ENCODE measurements at regions not wholly inside any gene's neighbourhood (a gene's known extent, or its start where the extent isn't known, plus 50 kb on each side); places are given as distances from the start of the nearest gene placed in this dataset.

DNA sequence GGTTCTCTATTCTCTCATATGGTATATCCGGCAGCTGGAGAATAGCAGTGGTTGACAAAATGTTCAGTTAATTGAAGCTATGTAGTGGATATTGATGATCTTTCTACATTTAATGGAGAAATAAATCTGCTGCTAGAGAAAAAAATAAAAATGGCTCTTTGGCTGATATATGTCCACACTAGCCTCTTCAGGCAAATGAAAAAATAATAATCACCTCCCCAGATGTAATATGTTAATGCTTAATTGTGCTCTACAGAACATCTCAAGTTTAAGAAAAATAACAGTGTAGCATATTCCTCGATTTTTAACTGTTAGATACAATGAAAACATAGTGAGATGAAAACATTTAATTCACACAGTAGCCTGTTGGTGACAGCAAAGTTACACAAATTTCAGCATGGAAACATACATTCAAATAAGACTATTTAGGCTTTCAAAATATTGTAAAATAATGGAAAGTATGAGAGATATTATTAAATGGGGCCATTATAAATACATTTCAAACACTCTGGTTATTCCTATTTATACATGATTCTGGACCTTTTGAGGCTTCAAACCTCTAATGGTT, 543.0 kb downstream of the MAT2B start:
- DNase-seq = no peak

DNA sequence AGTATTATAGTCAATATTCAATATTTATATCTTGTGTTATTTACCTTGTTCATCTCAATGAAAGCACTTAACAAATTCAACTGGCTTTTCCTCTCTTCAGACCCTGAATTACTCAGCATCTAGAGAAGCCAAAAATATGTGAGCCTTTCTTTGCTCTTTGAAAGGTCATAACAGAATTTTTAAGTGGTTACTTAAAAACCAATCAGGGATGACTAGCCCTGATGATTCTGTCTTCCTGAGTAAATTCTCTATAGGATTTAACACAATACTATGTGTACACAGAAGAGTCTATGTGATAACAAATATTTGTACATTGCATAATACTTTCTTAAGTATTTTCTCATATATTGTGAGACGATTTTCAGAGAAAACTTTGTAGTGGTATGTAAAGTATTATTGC, 546.3 kb downstream of the MAT2B start:
- DNase-seq = no peak

DNA sequence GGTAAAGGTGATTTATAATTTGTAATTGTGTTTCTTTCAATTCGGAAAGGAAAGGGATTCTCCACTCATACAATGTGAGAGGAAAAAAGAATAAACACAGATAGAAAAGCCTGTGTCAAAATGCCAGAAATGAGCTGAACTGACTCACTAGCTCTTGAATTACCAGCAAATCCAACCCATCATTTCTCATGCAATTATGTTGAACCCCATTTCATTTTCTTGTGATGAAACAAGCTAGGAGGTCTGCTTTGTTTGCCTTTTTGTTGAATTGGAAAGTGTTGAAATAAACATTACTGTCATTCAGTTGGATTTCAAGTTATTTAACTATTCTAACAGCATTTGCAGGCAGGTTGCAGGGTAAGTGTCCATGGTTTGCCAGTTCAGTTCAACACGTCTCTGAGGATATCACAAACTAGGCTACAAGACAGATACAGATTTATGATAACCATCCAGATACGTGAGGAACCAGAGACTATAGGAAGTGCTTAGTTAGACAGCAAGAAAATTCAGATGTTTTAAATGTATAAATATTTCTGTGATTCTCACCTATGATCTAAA, 547.2 kb downstream of the MAT2B start:
- no peak for DNase-seq

DNA sequence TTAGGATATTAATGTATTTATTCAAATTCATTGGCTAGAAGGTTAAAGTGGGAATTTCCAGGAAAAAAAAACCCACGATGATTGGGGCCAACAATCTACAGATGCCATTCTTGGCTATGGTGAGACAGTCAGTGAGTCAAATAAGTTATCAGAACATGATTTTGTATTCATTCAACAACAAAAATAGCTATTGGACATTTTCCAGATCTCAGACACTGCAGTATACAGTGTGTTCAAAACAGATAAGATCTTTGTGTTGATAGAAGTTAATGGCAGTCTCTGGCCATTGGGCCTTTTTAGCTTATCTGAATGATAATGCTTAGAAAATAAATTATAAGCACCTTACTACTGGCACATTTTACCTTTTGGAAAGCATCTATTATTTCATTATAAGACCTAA, 547.7 kb downstream of the MAT2B start:
- DNase-seq = no peak

DNA sequence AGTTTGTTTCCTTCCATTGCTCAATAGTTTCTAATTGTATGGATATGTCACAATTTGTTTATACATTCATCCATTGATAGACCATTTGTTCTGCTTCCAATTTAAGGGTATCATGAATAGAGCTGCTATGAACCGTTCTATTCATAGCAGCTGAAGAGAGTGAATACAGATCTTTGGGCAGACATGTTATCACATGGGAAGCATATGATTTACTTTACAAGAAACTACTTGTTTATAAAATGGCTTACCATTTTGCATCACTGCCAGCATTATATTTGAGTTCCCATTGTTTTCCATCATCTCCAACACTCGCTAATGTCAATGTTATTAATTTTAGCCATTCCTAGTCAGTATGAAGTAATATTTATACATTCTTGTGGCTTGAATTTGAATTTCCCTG, 549.0 kb downstream of the MAT2B start:
- DNase-seq = no peak

DNA sequence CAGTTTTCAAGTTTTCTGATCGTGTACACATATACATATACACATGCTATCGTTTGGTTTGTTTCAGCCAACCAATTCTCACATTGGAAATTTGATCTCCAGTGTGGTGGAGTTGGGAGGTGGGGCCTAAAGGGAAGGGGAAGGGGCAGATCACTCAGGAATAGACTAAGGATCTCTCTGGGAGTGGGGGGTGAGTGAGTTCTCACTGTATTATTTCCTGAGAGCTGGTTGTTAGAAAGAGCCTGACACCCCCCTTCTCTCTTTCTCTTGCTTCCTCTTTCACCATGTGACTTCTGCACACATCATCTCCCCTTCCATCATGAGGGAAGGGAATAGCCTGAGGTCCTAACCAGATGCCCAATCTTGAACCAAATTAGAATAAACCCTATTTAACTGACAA, 551.7 kb downstream of the MAT2B start:
- DNase-seq = no peak

DNA sequence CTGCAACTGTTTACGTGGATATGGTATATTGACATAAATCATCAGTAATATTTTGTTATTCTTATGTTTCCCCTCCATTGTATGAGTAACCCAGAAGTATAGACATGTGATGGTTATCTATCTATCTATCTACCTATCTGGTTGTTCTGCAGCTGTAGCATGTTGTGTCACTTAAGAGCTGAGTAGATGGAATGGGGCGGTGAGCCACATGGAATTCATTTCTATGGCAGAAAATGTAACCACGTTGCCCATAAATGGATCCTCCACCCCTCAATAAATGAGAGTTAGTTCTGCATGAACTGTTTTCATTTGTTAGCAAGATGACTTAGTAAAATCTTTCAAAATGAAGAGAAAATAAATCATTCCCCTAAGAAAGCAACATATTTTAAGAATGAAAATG, 553.2 kb downstream of the MAT2B start:
- DNase-seq = no peak

DNA sequence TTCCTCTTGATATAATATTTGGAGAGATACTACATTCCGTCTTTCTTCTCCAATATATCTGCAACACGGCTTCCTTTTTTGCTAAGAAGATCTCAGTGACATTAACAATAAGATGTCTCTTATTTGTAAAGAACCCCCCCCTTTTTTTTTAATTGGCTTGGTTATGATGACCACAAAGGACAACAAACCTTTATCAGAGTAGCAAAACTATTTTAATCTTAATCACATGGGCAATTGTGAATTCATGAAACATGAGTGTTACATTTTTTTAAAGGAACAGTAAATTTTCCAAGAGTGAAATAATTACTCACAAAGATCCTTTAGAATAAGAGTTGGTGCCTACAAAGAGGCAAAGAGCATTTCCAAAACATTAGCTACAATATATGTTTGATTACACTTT, 554.1 kb downstream of the MAT2B start:
- no peak for DNase-seq

DNA sequence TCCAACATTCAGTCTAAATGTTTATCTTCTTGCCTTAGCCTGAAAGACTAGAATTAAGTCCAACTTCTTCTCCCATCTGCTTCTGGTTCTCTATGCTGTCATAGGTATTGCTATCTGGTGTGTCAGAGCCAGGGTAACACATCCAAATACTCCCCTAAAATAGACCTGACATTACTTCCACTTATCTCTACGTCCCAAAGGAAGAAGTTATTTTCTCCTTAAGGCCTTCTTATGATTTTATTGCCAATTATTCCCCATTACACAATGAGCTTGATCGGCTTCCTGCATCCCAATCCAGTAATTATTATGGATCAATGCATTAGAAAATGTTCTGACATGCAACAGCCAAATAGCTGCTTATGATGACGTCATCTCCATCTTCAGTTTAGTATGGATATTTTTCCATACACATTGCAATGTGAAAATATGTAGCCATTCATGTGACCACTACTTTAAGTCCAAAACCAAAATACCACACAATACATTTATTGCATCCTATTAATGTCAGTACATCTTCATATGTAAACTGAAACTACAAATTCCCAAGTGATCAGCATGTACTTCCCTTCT, 555.5 kb downstream of the MAT2B start:
- no peak for DNase-seq

DNA sequence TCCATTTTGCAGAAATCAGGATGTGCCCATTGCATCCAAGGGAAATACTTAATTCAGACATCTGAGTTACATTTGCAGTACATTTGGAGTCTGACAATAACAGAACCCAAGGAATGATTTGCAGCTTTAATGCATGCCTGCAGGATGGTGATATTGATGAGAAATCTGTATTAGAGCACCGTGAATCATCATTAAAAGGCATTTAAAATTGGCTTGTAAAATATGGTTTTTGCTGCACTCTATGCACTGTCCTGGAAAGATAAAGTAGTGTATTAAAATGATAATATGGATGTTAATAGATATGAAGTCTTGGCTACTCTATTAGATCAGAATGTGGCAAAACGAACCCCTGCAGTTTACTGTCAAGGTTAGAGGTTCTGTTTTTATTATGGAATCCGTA, 556.9 kb downstream of the MAT2B start:
- DNase-seq = no peak

DNA sequence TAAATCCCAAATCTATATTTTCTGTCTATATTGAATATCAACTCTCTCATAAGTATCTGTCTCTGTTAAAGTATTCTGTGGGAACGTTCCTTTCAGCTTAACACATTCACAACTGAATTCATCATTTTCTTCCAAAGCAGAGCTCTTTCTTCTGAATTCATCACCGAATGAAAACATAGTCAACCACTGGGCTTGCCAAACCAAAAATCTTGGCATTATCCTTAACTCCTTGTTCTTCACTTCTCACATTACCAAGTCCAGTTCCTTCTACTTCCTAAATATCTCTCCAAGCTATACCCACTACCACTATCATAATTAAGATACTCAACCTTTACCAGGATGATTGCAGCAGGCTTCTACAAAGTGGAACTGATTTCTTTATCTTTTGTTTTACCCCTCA, 559.8 kb downstream of the MAT2B start:
- DNase-seq = no peak

DNA sequence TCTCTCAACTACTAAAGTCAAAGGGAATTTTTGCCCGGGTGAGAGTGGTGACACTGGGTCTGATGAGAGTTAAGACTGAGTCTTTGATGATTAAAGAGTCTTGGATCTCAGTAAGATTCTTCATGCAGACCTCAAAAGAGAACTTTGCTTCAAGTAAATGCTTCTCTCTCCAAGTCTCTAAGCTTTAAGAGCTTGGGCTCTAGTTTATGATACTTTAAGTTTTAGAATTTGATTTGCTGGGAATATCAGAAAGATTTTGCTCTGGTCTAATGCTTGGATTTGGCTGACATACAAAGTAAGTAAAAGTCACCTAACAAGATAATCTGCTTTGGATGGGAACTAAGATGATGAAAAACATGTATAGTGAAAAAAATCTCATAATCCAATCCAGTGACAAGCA, 566.3 kb downstream of the MAT2B start:
- DNase-seq = no peak

DNA sequence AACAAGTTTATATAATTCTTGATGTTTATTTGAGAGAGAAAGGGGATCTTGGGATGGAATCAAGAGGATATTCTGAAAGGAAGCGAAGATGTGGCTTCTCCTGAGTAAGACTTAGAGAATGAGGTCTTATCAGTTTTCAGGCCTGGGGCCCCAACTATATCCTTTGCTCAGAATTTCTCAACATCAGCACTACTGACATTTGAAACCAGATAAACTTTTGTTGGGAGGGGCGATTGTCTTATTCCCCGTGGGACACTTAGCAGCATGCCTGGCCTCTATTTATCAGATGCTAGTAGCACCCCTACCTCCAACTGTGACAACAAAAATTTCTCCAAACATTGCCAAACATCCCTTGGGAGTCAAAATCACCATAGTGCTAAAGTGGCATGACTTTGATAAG, 567.7 kb downstream of the MAT2B start:
- no peak for DNase-seq

DNA sequence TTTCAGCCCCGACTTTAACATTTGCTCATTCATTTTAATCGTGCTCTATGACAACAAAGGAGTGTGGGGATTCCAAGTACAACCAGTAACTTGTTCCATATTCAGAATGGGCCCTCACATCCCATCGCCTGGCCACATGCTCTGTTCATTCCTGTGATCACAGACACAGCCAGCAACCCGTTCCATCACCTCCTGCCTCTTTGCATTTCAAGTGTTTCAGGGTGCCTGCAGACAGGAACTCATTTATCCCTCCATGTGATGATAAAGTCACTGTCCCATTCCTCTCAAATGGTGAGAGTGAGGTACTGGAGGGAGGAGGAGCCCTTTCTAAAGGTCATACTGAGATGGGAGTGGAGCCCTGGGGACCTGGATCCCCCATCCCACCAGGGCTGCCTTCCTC, 571.1 kb downstream of the MAT2B start:
- no peak for DNase-seq

DNA sequence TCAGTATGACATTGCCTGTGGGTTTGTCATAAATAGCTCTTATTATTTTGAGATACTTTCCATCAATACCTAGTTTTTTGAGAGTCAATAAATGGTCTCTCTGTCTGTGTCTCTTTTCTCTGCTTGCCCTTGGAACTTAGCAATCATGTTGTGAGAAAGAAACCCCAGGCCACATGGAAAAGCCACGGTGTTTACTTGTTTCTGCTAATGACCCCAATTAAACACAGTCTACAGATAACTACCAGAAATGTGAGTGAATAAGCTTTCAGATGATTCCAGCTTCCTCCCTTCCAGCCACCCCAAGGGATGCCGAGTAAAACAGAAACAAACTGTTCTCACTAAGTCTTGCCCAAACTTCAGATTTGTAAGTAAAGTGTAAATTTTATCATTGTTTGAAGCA, 584.9 kb downstream of the MAT2B start:
- no peak for DNase-seq

DNA sequence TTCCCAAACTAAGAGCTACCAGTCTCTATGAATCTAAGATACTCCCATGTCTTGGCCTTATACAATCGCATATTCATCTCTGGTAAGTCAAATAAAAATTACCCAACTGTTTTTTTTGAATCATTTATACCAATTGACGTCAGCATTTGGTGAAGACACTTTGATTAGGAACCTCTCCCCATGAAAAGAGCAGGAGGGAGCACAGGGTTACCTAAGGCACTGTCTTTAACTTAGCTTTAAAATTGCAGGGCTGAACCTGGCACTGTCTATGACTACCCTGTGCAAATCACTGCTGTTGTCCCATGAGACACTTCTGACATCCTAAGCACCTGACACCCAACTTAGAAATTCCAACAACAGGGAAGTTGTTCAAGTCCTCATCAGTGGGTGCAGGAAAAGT, 586.4 kb downstream of the MAT2B start:
- no peak for DNase-seq

DNA sequence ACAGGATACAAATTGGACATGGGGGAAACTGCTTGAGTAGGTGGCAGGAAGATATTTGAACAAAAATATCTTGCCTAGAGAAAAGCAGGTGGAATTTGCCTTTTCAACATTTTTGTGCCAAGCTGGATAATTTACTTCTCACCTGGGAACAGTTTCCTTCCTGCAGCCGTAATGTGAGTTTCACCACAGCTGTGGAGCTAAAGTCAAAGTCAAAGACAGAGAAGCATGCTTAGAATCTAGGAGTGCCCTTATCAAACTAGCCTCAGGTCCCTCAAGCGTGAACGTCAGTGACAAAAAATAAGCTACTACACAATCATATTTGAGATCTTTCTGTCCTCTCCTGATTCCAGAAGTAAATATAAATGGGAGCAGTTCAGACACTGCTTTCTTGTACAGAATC, 588.9 kb downstream of the MAT2B start:
- DNase-seq = no peak

DNA sequence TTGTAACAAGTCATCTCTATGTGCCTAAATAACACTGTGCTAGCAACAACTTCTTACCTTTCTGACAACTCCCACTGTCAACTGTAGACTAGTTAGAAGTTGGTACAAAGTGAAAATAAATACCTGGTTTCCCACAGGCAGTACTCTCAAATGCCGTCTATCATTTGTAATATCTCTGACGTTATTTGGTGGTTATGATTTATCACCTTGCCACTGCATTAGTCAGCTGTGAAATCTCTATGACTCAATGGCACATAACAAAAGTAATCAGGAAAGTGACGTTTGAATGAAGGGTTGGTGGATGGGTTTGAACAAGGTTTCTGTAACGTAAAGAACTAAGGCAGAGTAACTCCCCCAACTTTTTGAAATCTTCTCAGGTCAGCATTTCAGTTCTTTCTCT, 592.3 kb downstream of the MAT2B start:
- DNase-seq = no peak

DNA sequence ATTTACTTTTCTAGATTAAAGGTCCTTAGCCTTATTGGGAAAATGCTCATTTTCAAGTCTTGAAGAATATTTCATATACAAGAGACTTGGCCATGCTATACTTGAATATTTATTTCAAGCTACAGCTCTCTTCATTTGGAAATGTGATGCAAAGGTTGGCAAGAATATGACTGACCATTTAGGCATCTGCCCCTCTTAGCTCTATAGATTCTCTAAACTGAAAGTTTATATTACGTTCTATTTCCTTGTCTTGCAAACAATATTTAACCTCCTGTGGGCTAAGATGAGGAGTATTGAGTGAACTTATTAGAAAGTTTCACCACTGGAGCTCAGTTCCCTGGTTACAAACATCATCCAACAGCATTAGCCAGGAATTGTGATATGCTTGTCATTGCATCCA, 593.1 kb downstream of the MAT2B start:
- DNase-seq = no peak

DNA sequence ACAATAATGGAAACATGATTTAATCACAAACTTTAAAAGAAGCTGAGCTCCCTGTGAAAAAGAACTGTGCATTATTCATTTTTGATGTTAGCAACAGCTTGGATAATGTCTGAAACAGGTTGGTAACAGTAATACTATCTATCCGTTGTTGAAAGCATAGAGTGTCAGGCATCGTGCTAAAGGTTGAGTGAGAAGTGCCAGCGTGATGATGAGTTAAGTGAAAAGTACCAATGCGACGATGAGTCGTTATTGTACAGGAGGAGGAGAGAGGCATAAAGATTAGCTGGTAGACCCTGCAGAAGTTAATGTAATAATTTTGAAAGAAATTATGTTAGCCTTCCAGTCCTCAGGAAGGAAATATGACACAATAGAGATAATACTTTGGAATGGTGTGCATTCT, 593.6 kb downstream of the MAT2B start:
- DNase-seq = no peak

DNA sequence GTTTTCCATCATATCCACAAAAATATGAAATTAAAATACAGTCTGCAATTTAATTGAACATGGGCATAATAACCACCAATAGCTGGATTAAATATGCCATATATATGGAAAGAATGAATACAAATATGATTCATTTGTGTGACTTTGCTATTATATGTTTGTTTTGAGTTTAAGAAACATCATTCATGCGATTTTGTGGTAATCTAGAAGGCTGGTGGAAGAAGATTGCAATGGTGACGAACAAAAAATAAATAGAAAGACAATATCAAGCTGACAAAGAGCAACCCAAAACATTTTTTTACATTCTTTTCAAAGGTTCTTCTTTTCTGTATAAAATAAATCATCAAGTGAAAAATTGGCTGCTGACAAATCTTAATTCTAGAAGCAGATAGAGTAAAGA, 610.0 kb downstream of the MAT2B start:
- no peak for DNase-seq

DNA sequence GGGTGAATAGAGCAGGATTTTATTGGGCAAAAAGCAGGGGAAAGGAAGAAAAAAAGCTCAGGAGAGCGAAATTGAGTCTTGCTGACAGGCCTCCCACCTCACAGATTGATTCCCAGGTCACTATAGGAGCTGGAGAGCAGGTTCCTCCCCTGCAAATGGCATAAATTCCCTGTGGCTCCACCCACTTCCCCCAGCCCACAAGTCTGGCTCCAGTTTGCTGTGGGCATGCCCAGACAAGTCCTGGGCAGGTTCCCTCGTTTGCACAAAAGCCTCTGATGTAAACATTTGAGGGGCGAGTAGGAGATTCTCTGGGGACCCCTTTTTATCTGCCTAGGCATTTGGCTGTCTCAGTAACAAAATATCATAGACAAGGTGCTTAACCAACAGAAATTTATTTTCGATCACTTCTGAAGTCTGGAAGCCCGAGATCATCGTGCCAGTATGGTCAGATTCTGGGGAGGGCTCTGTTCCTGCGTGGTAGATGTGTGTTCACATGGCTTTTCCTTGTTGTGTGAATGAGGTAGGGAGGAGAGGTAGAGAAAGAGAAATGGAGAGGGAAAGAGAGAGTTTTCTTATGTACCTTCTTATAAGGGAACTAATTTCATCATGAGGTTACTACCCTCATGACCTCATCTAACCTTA, 614.5 kb downstream of the MAT2B start:
- no peak for DNase-seq

DNA sequence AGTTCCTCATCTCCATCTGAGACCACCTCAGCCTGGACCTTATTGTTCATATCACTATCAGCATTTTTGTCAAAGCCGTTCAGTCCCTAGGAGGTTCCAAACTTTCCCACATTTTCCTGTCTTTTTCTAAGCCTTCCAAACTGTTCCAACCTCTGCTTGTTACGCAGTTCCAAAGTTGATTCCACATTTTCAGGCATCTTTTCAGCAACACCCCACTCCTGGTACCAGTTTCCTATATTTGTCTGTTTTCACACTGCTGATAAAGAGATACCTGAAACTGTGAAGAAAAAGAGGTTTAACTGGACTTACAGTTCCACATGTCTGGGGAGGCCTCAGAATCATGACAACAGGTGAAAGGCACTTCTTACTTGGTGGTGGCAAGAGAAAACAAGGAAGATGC, 622.1 kb downstream of the MAT2B start:
- DNase-seq = no peak

DNA sequence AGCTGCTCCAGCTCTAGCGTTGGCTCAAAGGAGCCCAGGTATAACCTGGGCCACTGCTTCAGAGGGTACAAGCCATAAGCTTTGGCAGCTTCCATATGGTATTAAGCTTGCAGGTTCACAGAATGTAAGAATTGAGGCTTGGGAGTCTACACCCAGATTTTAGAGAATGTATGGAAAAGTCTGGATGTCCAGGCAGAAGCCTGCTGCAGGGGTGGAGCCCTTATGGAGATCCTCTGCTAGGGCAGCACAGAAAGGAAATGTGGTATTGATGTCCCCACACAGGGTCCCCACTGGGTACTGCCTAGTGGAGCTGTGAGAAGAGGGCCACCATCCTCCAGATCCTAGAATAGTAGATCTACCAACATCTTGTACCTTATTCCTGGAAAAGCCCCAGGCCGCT, 626.9 kb downstream of the MAT2B start:
- DNase-seq = no peak

DNA sequence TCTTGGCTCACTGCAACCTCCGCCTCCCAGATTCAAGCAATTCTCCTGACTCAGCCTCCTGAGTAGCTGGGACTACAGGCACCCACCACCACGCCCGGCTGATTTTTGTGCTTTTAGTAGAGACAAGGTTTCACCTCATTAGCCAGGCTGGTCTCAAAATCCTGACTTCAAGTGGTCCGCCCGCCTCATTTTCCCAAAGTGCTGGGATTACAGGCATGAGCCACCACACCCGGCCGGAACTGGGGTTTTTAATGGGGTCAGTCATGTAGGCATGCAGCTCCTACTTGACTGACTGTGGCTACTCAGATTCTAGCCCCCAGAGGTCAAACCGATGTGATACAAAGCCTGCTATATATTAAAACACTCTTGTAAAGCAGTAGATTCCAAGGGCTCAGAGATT, 631.7 kb downstream of the MAT2B start:
- DNase-seq = no peak
